ENCODE measurements at regions not wholly inside any gene's neighbourhood (a gene's known extent, or its start where the extent isn't known, plus 50 kb on each side); places are given as distances from the start of the nearest gene placed in this dataset.

- Histone ChIP-seq H3K4me1 (ENCODE audit: control insufficient read depth, insufficient read depth, low read length, poor library complexity, severe bottlenecking) (no peaks in the 10 kb centered on the region), H3K27ac (ENCODE audit: insufficient read depth, low read length, poor library complexity, severe bottlenecking) (no peak overlapping the region), H3K4me3 (ENCODE audit: insufficient read depth, low read depth, low read length, poor library complexity, severe bottlenecking) (no peak overlapping the region), H3K27me3 (replicated peaks; ENCODE audit: control insufficient read depth, insufficient read depth, low read length, poor library complexity, severe bottlenecking) (no peaks in the 10 kb centered on the region), H3K36me3 (ENCODE audit: control insufficient read depth, insufficient read depth, low read length) (no peaks in the 10 kb centered on the region), H3K9me3 (ENCODE audit: control insufficient read depth, low read length) (no peaks in the 10 kb centered on the region)
- DNase-seq = peak in 2 of 3 donors; percentile 1 to 17
These were observed 168.6 kb downstream of the SS18 start for GRCh38 chr18:25921677-25922421.

GRCh38 chr18:25915907-25916306 is 174.5 kb downstream of the SS18 start:
- no peak overlapping the region for H3K27ac ChIP-seq (ENCODE audit: insufficient read depth, low read length, poor library complexity, severe bottlenecking)
- no peaks in the 10 kb centered on the region for H3K36me3 ChIP-seq (ENCODE audit: control insufficient read depth, insufficient read depth, low read length)
- H3K4me3 ChIP-seq (ENCODE audit: insufficient read depth, low read depth, low read length, poor library complexity, severe bottlenecking) = no peak overlapping the region
- no peaks in the 10 kb centered on the region for H3K4me1 ChIP-seq (ENCODE audit: control insufficient read depth, insufficient read depth, low read length, poor library complexity, severe bottlenecking)
- H3K9me3 ChIP-seq (ENCODE audit: control insufficient read depth, low read length) = no peaks in the 10 kb centered on the region
- no peak for DNase-seq
- peaks cover 2% of the 10 kb centered on the region for H3K27me3 ChIP-seq (replicated peaks; ENCODE audit: control insufficient read depth, insufficient read depth, low read length, poor library complexity, severe bottlenecking)

GRCh38 chr18:25898965-25899364 is 191.4 kb downstream of the SS18 start:
- Histone ChIP-seq H3K4me1 (ENCODE audit: control insufficient read depth, insufficient read depth, low read length, poor library complexity, severe bottlenecking) (no peaks in the 10 kb centered on the region), H3K27ac (ENCODE audit: insufficient read depth, low read length, poor library complexity, severe bottlenecking) (no peak overlapping the region), H3K4me3 (ENCODE audit: insufficient read depth, low read depth, low read length, poor library complexity, severe bottlenecking) (no peak overlapping the region), H3K36me3 (ENCODE audit: control insufficient read depth, insufficient read depth, low read length) (no peaks in the 10 kb centered on the region), H3K27me3 (replicated peaks; ENCODE audit: control insufficient read depth, insufficient read depth, low read length, poor library complexity, severe bottlenecking) (no peaks in the 10 kb centered on the region), H3K9me3 (ENCODE audit: control insufficient read depth, low read length) (no peaks in the 10 kb centered on the region)
- no peak for DNase-seq

GRCh38 chr18:25896956-25897355 is 193.5 kb downstream of the SS18 start:
- no peaks in the 10 kb centered on the region for H3K27me3 ChIP-seq (replicated peaks; ENCODE audit: control insufficient read depth, insufficient read depth, low read length, poor library complexity, severe bottlenecking)
- H3K4me1 ChIP-seq (ENCODE audit: control insufficient read depth, insufficient read depth, low read length, poor library complexity, severe bottlenecking) = no peaks in the 10 kb centered on the region
- DNase-seq = no peak
- no peak overlapping the region for H3K4me3 ChIP-seq (ENCODE audit: insufficient read depth, low read depth, low read length, poor library complexity, severe bottlenecking)
- H3K9me3 ChIP-seq (ENCODE audit: control insufficient read depth, low read length) = no peaks in the 10 kb centered on the region
- H3K27ac ChIP-seq (ENCODE audit: insufficient read depth, low read length, poor library complexity, severe bottlenecking) = no peak overlapping the region
- no peaks in the 10 kb centered on the region for H3K36me3 ChIP-seq (ENCODE audit: control insufficient read depth, insufficient read depth, low read length)

GRCh38 chr18:25896178-25896780 is 194.1 kb downstream of the SS18 start:
- DNase-seq = no peak
- H3K27me3 ChIP-seq (replicated peaks; ENCODE audit: control insufficient read depth, insufficient read depth, low read length, poor library complexity, severe bottlenecking) = no peaks in the 10 kb centered on the region
- H3K4me1 ChIP-seq (ENCODE audit: control insufficient read depth, insufficient read depth, low read length, poor library complexity, severe bottlenecking) = no peaks in the 10 kb centered on the region
- no peaks in the 10 kb centered on the region for H3K9me3 ChIP-seq (ENCODE audit: control insufficient read depth, low read length)
- H3K4me3 ChIP-seq (ENCODE audit: insufficient read depth, low read depth, low read length, poor library complexity, severe bottlenecking) = no peak overlapping the region
- no peak overlapping the region for H3K27ac ChIP-seq (ENCODE audit: insufficient read depth, low read length, poor library complexity, severe bottlenecking)
- H3K36me3 ChIP-seq (ENCODE audit: control insufficient read depth, insufficient read depth, low read length) = no peaks in the 10 kb centered on the region

- H3K9me3 ChIP-seq (ENCODE audit: control insufficient read depth, low read length) = no peaks in the 10 kb centered on the region
- H3K36me3 ChIP-seq (ENCODE audit: control insufficient read depth, insufficient read depth, low read length) = no peaks in the 10 kb centered on the region
- H3K4me1 ChIP-seq (ENCODE audit: control insufficient read depth, insufficient read depth, low read length, poor library complexity, severe bottlenecking) = no peaks in the 10 kb centered on the region
- DNase-seq = no peak
- H3K4me3 ChIP-seq (ENCODE audit: insufficient read depth, low read depth, low read length, poor library complexity, severe bottlenecking) = no peak overlapping the region
- no peaks in the 10 kb centered on the region for H3K27me3 ChIP-seq (replicated peaks; ENCODE audit: control insufficient read depth, insufficient read depth, low read length, poor library complexity, severe bottlenecking)
- no peak overlapping the region for H3K27ac ChIP-seq (ENCODE audit: insufficient read depth, low read length, poor library complexity, severe bottlenecking)
These were observed 194.9 kb downstream of the SS18 start for GRCh38 chr18:25895518-25895917.

GRCh38 chr18:25886283-25886682 is 204.1 kb downstream of the SS18 start:
- Histone ChIP-seq H3K27ac (ENCODE audit: insufficient read depth, low read length, poor library complexity, severe bottlenecking) (no peak overlapping the region), H3K4me3 (ENCODE audit: insufficient read depth, low read depth, low read length, poor library complexity, severe bottlenecking) (no peak overlapping the region), H3K4me1 (ENCODE audit: control insufficient read depth, insufficient read depth, low read length, poor library complexity, severe bottlenecking) (no peaks in the 10 kb centered on the region), H3K9me3 (ENCODE audit: control insufficient read depth, low read length) (no peaks in the 10 kb centered on the region), H3K36me3 (ENCODE audit: control insufficient read depth, insufficient read depth, low read length) (no peaks in the 10 kb centered on the region), H3K27me3 (replicated peaks; ENCODE audit: control insufficient read depth, insufficient read depth, low read length, poor library complexity, severe bottlenecking) (no peaks in the 10 kb centered on the region)
- no peak for DNase-seq

- Histone ChIP-seq H3K4me1 (ENCODE audit: control insufficient read depth, insufficient read depth, low read length, poor library complexity, severe bottlenecking) (no peaks in the 10 kb centered on the region), H3K9me3 (ENCODE audit: control insufficient read depth, low read length) (no peaks in the 10 kb centered on the region), H3K27ac (ENCODE audit: insufficient read depth, low read length, poor library complexity, severe bottlenecking) (no peak overlapping the region), H3K36me3 (ENCODE audit: control insufficient read depth, insufficient read depth, low read length) (no peaks in the 10 kb centered on the region), H3K4me3 (ENCODE audit: insufficient read depth, low read depth, low read length, poor library complexity, severe bottlenecking) (no peak overlapping the region), H3K27me3 (replicated peaks; ENCODE audit: control insufficient read depth, insufficient read depth, low read length, poor library complexity, severe bottlenecking) (no peaks in the 10 kb centered on the region)
- DNase-seq = no peak
These were observed 207.3 kb downstream of the SS18 start for GRCh38 chr18:25883091-25883490.

- no peak overlapping the region for H3K27ac ChIP-seq (ENCODE audit: insufficient read depth, low read length, poor library complexity, severe bottlenecking)
- no peak for DNase-seq
- H3K36me3 ChIP-seq (ENCODE audit: control insufficient read depth, insufficient read depth, low read length) = no peaks in the 10 kb centered on the region
- no peaks in the 10 kb centered on the region for H3K27me3 ChIP-seq (replicated peaks; ENCODE audit: control insufficient read depth, insufficient read depth, low read length, poor library complexity, severe bottlenecking)
- no peaks in the 10 kb centered on the region for H3K9me3 ChIP-seq (ENCODE audit: control insufficient read depth, low read length)
- H3K4me3 ChIP-seq (ENCODE audit: insufficient read depth, low read depth, low read length, poor library complexity, severe bottlenecking) = no peak overlapping the region
- H3K4me1 ChIP-seq (ENCODE audit: control insufficient read depth, insufficient read depth, low read length, poor library complexity, severe bottlenecking) = no peaks in the 10 kb centered on the region
These were observed 209.3 kb downstream of the SS18 start for GRCh38 chr18:25881149-25881548.

- no peaks in the 10 kb centered on the region for H3K36me3 ChIP-seq (ENCODE audit: control insufficient read depth, insufficient read depth, low read length)
- no peaks in the 10 kb centered on the region for H3K27me3 ChIP-seq (replicated peaks; ENCODE audit: control insufficient read depth, insufficient read depth, low read length, poor library complexity, severe bottlenecking)
- no peaks in the 10 kb centered on the region for H3K9me3 ChIP-seq (ENCODE audit: control insufficient read depth, low read length)
- DNase-seq = no peak
- no peak overlapping the region for H3K27ac ChIP-seq (ENCODE audit: insufficient read depth, low read length, poor library complexity, severe bottlenecking)
- no peaks in the 10 kb centered on the region for H3K4me1 ChIP-seq (ENCODE audit: control insufficient read depth, insufficient read depth, low read length, poor library complexity, severe bottlenecking)
- no peak overlapping the region for H3K4me3 ChIP-seq (ENCODE audit: insufficient read depth, low read depth, low read length, poor library complexity, severe bottlenecking)
These were observed 210.0 kb downstream of the SS18 start for GRCh38 chr18:25880441-25880840.
